Endothelial cell (in vitro differentiated cells): ENCODE measurements at regions not wholly inside any gene's neighbourhood (a gene's known extent, or its start where the extent isn't known, plus 50 kb on each side); places are given as distances from the start of the nearest gene placed in this dataset.
"Not testable (repeated sequence)": the region's sequence is repeated elsewhere in the genome, so short reads cannot be mapped to it uniquely, and the experiment has no call there.

Source experiments
- DNase-seq: peaks from one replicate; pipeline ENCODE4 v3.0.0; 2021; ENCODE audit warnings: low spot score
- H3K27ac Mint-ChIP-seq: one replicate; pipeline ENCODE4 v1.8.0; 2021; ENCODE audit warnings: mixed read lengths, inconsistent platforms; ENCODE audit not compliant: unreplicated experiment
- H3K27me3 Mint-ChIP-seq: one replicate; pipeline ENCODE4 v1.8.0; 2021; ENCODE audit warnings: mild to moderate bottlenecking, moderate library complexity, mixed read lengths, inconsistent platforms; ENCODE audit not compliant: unreplicated experiment
- H3K36me3 Mint-ChIP-seq: one replicate; pipeline ENCODE4 v1.8.0; 2021; ENCODE audit warnings: mild to moderate bottlenecking, low read depth, mixed read lengths, inconsistent platforms; ENCODE audit not compliant: unreplicated experiment
- H3K4me1 Mint-ChIP-seq: one replicate; pipeline ENCODE4 v1.8.0; 2021; ENCODE audit warnings: mild to moderate bottlenecking, mixed read lengths, inconsistent platforms; ENCODE audit not compliant: unreplicated experiment
- H3K4me3 Mint-ChIP-seq: one replicate; pipeline ENCODE4 v1.8.0; 2021; ENCODE audit warnings: mild to moderate bottlenecking, mixed read lengths, inconsistent platforms; ENCODE audit not compliant: unreplicated experiment
- H3K9me3 Mint-ChIP-seq: one replicate; pipeline ENCODE4 v1.8.0; 2021; ENCODE audit warnings: mixed read lengths, inconsistent platforms; ENCODE audit not compliant: unreplicated experiment
- TF ChIP-seq, protein P1 (sequence below): fragments of 200-600 bp; sonication (generic); IDR thresholded peaks from one replicate; pipeline ENCODE4 v1.5.0; 2021; ENCODE audit warnings: antibody characterized with exemption; ENCODE audit not compliant: unreplicated experiment

DNA sequence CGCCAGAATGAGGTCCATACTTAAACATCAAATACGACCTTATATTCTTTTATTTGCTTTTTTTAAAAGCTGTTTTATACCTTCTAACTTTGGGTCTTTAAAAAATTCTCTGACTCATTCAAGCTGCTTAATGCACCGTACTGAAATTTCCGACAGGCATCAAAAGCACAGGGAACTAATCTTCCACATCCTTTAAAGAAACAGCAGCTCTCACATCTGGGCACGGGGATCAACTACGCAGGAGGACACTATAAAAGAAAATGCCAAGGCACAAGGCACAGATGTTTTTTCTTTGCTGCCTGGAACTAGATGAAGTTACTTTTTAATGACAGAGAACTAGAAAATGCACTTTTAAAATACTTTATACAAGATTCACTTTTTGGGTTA is 112.4 kb upstream of the ARG1 start:
- Mint-ChIP-seq H3K4me1 (peaks cover 2% of the 10 kb centered on the region), H3K27ac (no peak overlapping the region), H3K36me3 (no peaks in the 10 kb centered on the region), H3K4me3 (no peak overlapping the region), H3K27me3 (no peaks in the 10 kb centered on the region), H3K9me3 (no peaks in the 10 kb centered on the region)
- TF ChIP-seq, protein P1, sequence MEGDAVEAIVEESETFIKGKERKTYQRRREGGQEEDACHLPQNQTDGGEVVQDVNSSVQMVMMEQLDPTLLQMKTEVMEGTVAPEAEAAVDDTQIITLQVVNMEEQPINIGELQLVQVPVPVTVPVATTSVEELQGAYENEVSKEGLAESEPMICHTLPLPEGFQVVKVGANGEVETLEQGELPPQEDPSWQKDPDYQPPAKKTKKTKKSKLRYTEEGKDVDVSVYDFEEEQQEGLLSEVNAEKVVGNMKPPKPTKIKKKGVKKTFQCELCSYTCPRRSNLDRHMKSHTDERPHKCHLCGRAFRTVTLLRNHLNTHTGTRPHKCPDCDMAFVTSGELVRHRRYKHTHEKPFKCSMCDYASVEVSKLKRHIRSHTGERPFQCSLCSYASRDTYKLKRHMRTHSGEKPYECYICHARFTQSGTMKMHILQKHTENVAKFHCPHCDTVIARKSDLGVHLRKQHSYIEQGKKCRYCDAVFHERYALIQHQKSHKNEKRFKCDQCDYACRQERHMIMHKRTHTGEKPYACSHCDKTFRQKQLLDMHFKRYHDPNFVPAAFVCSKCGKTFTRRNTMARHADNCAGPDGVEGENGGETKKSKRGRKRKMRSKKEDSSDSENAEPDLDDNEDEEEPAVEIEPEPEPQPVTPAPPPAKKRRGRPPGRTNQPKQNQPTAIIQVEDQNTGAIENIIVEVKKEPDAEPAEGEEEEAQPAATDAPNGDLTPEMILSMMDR: no peak
- DNase-seq: no peak

DNA sequence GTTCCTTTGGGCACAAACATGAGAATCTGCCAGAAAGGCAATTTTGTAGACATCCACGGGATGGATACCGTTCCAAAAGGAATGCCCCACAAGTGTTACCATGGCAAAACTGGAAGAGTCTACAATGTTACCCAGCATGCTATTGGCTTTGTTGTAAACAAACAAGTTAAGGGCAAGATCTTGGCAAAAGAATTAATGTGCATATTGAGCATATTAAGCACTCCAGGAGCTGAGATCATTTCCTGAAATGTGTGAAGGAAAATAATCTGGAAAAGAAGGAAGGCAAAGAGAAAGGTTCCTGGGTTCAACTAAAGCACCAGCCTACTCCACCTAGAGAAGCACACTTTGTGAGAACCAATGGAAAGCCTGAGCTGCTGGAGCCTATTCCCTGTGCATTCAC is 103.9 kb upstream of the ARG1 start:
- no peak overlapping the region for H3K4me3 Mint-ChIP-seq
- no peaks in the 10 kb centered on the region for H3K9me3 Mint-ChIP-seq
- TF ChIP-seq, protein P1: no peak
- no peaks in the 10 kb centered on the region for H3K27me3 Mint-ChIP-seq
- DNase-seq: no peak
- no peaks in the 10 kb centered on the region for H3K36me3 Mint-ChIP-seq
- no peak overlapping the region for H3K27ac Mint-ChIP-seq
- H3K4me1 Mint-ChIP-seq: no peaks in the 10 kb centered on the region

DNA sequence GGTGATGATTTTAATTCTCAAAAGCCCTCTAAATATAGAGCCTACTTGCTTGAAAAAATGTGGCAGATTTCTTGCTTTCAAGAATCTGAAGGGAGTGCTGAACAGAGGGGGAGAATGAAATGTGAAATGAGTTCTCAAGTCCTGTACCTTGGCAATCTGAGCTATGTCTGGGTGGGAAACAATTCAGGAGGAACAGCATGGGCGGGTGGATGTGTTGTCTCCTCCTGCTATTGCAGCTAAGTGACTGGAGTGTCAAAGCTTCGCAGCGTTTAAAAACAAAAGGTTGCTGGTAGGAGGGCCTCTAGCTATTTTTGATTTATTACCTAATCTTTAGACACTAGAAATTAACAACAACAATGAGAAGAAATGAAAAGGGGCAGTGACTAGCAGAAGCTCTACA is 102.5 kb upstream of the ARG1 start:
- Mint-ChIP-seq H3K27me3 (no peaks in the 10 kb centered on the region), H3K9me3 (no peaks in the 10 kb centered on the region), H3K36me3 (no peaks in the 10 kb centered on the region), H3K4me1 (no peaks in the 10 kb centered on the region), H3K27ac (no peak overlapping the region), H3K4me3 (no peak overlapping the region)
- DNase-seq: no peak
- TF ChIP-seq, protein P1: no peak

DNA sequence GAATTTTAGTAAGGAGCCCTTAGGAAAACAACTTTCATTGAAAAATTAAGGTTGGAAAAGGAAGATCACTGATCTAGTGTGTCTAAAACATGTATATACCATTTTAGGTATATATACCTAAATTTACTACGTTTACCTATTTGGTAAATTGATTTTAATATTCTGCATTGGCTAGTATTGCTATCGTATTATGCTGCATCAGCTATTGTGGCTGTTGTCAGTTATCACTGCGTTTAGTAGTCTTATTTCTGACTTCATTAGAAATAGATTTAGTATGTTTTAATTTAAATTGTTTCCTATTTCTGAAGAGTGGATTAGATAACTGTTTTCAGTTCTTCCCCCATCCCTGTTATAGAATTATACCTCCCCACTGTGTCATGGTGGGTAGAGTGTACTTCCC is 101.7 kb upstream of the ARG1 start:
- Mint-ChIP-seq H3K9me3 (no peaks in the 10 kb centered on the region), H3K27ac (no peak overlapping the region), H3K4me1 (no peaks in the 10 kb centered on the region), H3K27me3 (no peaks in the 10 kb centered on the region), H3K4me3 (no peak overlapping the region), H3K36me3 (no peaks in the 10 kb centered on the region)
- TF ChIP-seq, protein P1: no peak
- no peak for DNase-seq

DNA sequence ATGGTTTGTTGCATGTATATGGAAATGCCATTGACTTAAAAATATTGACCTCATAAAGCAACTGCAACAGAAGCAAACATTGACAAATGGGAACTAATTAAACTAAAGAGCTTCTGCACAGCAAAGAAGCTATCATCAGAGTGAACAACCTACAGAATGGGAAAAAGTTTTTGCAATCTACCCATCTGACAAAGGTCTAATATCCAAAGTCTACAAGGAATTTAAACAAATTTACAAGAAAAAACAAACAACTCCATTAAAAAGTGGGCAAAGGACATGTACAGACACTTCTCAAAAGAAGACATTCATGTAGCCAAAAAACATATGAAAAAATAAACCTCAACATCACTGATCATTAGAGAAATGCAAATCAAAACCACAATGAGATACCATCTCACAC is 99.7 kb upstream of the ARG1 start:
- H3K9me3 Mint-ChIP-seq, H3K27me3 Mint-ChIP-seq, H3K36me3 Mint-ChIP-seq, H3K27ac Mint-ChIP-seq, H3K4me1 Mint-ChIP-seq, H3K4me3 Mint-ChIP-seq, DNase-seq: not testable (repeated sequence)

DNA sequence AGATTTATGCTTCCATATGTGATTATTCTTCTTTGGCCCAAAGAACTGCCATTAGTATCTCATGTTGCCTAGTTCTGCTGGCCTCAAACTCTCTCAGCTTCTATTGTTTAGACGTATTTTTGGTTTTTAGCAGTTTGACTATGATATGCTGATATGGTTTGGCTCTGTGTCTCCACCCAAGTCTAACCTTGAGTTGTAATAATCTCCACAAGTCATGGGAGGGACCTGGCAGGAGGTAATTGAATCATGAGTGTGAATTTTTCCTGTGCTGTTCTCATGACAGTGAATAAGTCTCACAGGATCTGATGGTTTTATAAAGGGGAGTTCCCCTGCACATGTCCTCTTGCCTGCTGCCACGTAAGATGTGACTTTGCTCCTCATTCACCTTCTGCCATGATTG is 96.7 kb upstream of the ARG1 start:
- no peaks in the 10 kb centered on the region for H3K9me3 Mint-ChIP-seq
- no peak overlapping the region for H3K4me3 Mint-ChIP-seq
- DNase-seq: no peak
- no peaks in the 10 kb centered on the region for H3K36me3 Mint-ChIP-seq
- peaks cover 3% of the 10 kb centered on the region for H3K27me3 Mint-ChIP-seq
- no peak overlapping the region for H3K27ac Mint-ChIP-seq
- TF ChIP-seq, protein P1: no peak
- no peaks in the 10 kb centered on the region for H3K4me1 Mint-ChIP-seq

DNA sequence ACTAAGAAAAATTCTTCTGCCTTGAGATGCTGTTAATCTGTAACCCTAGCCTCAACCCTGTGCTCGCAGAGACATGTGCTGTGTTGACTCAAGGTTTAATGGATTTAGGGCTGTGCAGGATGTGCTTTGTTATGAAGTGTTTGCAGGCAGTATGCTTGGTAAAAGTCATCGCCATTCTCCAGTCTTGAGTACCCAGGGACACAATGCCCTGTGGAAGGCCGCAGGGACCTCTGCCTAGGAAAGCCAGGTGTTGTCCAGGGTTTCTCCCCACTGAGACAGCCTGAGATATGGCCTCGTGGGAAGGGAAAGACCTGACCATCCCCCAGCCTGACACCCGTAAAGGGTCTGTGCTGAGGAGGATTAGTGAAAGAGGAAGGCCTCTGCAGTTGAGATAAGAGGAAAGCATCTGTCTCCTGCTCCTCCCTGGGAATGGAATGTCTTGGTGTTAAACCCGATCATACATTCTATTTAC is 94.2 kb upstream of the ARG1 start:
- DNase-seq, H3K36me3 Mint-ChIP-seq, H3K27me3 Mint-ChIP-seq, H3K4me1 Mint-ChIP-seq, H3K9me3 Mint-ChIP-seq, H3K27ac Mint-ChIP-seq, H3K4me3 Mint-ChIP-seq: not testable (repeated sequence)
